Liver (tissue), 3 donors: ENCODE measurements at regions not wholly inside any gene's neighbourhood (a gene's known extent, or its start where the extent isn't known, plus 50 kb on each side); places are given as distances from the start of the nearest gene placed in this dataset.

ENCODE experiments used
- EGR1 ChIP-seq, 2 donors: IDR thresholded peaks; 2 replicates each; pipeline ENCODE4 v1.6.1; 2016 to 2018; ENCODE audit warnings: antibody characterized with exemption in 2 of 2, low read depth in 2 of 2
- FOXA1 ChIP-seq: IDR thresholded peaks from 2 replicates; pipeline ENCODE4 v1.6.1; 2016; ENCODE audit warnings: antibody characterized with exemption
- GABPA ChIP-seq, 2 donors: IDR thresholded peaks in 1 of 2; conservative IDR thresholded peaks in 1 of 2; 2 replicates each; pipeline ENCODE4 v1.6.1; 2016; ENCODE audit warnings: antibody characterized with exemption in 2 of 2, mild to moderate bottlenecking in 1 of 2, moderate library complexity in 1 of 2
- JUND ChIP-seq, 2 donors: IDR thresholded peaks; 2 replicates each; pipeline ENCODE4 v1.6.1; 2016; ENCODE audit warnings: antibody characterized with exemption in 2 of 2
- RAD21 ChIP-seq, 2 donors: IDR thresholded peaks; 2 replicates each; pipeline ENCODE4 v1.6.1; 2016; ENCODE audit warnings: antibody characterized with exemption in 2 of 2, mild to moderate bottlenecking in 2 of 2
- RXRA ChIP-seq, 2 donors: IDR thresholded peaks; 2 replicates each; pipeline ENCODE4 v1.6.1; 2017 to 2018; ENCODE audit warnings: antibody characterized with exemption in 2 of 2, mild to moderate bottlenecking in 1 of 2
- SP1 ChIP-seq: IDR thresholded peaks from 2 replicates; pipeline ENCODE4 v1.6.1; 2018; ENCODE audit warnings: antibody characterized with exemption, mild to moderate bottlenecking
- TAF1 ChIP-seq: conservative IDR thresholded peaks from 2 replicates; pipeline ENCODE4 v1.6.1; 2016; ENCODE audit warnings: antibody characterized with exemption, mild to moderate bottlenecking
- YY1 ChIP-seq: IDR thresholded peaks from 2 replicates; pipeline ENCODE4 v1.6.1; 2016; ENCODE audit warnings: antibody characterized with exemption, mild to moderate bottlenecking
- TF ChIP-seq, protein P1 (sequence below): IDR thresholded peaks from 2 replicates; pipeline ENCODE4 v1.6.1; 2016; ENCODE audit warnings: antibody characterized with exemption
- TF ChIP-seq, protein P2 (sequence below): fragments of 150-350 bp; IDR thresholded peaks from 2 replicates; pipeline ENCODE4 v1.5.1; 2017; ENCODE audit warnings: improper control_type of control experiment, low read depth, low read length; ENCODE audit not compliant: missing input control
- TF ChIP-seq, protein P3 (sequence below): IDR thresholded peaks from 2 replicates; pipeline ENCODE4 v1.6.1; 2016; ENCODE audit warnings: antibody characterized with exemption
- TF ChIP-seq, protein P4 (sequence below): IDR thresholded peaks from 2 replicates; pipeline ENCODE4 v1.6.1; 2016; ENCODE audit warnings: antibody characterized with exemption, mild to moderate bottlenecking
- TF ChIP-seq, protein P5 (sequence below): IDR thresholded peaks from 2 replicates; pipeline ENCODE4 v1.6.1; 2016; ENCODE audit warnings: antibody characterized with exemption
- donor health status: healthy.
- donor health status: healthy.

DNA sequence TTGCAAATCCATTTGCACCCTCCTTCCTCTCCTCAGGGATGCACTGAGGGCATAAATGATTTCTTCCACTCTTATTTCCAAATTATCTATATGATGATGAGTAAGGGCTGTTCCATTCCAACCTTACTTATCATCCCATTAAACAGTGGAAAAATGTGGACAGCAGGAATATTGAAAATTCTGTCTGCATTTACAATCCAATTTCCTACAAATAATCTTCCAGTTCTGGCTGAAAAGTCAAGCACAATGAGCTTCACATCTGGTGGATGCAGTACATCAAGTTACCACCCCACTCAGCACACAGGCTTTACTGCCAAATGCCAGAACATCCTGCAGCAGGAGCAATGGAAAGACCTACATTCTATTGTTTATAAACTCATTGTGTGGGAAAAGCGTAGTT is 345.0 kb upstream of the STEAP1 start:
- TF ChIP-seq, protein P1, sequence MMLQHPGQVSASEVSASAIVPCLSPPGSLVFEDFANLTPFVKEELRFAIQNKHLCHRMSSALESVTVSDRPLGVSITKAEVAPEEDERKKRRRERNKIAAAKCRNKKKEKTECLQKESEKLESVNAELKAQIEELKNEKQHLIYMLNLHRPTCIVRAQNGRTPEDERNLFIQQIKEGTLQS = no peak
- TF ChIP-seq RAD21 (IDR thresholded peaks at IDR 0.05) (no peak), TAF1 (no peak), SP1 (no peak), EGR1 (IDR thresholded peaks at IDR 0.05; ENCODE audit: low read depth in 2 of 2) (no peak), GABPA (IDR thresholded peaks at IDR 0.05 in 1 of 2, conservative IDR thresholded peaks at IDR 0.05 in 1 of 2) (no peak), JUND (IDR thresholded peaks at IDR 0.05) (no peak), RXRA (IDR thresholded peaks at IDR 0.05) (no peak), YY1 (no peak), FOXA1 (no peak)
- TF ChIP-seq, protein P2, sequence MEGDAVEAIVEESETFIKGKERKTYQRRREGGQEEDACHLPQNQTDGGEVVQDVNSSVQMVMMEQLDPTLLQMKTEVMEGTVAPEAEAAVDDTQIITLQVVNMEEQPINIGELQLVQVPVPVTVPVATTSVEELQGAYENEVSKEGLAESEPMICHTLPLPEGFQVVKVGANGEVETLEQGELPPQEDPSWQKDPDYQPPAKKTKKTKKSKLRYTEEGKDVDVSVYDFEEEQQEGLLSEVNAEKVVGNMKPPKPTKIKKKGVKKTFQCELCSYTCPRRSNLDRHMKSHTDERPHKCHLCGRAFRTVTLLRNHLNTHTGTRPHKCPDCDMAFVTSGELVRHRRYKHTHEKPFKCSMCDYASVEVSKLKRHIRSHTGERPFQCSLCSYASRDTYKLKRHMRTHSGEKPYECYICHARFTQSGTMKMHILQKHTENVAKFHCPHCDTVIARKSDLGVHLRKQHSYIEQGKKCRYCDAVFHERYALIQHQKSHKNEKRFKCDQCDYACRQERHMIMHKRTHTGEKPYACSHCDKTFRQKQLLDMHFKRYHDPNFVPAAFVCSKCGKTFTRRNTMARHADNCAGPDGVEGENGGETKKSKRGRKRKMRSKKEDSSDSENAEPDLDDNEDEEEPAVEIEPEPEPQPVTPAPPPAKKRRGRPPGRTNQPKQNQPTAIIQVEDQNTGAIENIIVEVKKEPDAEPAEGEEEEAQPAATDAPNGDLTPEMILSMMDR = no peak
- TF ChIP-seq, protein P3, sequence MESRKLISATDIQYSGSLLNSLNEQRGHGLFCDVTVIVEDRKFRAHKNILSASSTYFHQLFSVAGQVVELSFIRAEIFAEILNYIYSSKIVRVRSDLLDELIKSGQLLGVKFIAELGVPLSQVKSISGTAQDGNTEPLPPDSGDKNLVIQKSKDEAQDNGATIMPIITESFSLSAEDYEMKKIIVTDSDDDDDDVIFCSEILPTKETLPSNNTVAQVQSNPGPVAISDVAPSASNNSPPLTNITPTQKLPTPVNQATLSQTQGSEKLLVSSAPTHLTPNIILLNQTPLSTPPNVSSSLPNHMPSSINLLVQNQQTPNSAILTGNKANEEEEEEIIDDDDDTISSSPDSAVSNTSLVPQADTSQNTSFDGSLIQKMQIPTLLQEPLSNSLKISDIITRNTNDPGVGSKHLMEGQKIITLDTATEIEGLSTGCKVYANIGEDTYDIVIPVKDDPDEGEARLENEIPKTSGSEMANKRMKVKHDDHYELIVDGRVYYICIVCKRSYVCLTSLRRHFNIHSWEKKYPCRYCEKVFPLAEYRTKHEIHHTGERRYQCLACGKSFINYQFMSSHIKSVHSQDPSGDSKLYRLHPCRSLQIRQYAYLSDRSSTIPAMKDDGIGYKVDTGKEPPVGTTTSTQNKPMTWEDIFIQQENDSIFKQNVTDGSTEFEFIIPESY = no peak
- TF ChIP-seq, protein P4, sequence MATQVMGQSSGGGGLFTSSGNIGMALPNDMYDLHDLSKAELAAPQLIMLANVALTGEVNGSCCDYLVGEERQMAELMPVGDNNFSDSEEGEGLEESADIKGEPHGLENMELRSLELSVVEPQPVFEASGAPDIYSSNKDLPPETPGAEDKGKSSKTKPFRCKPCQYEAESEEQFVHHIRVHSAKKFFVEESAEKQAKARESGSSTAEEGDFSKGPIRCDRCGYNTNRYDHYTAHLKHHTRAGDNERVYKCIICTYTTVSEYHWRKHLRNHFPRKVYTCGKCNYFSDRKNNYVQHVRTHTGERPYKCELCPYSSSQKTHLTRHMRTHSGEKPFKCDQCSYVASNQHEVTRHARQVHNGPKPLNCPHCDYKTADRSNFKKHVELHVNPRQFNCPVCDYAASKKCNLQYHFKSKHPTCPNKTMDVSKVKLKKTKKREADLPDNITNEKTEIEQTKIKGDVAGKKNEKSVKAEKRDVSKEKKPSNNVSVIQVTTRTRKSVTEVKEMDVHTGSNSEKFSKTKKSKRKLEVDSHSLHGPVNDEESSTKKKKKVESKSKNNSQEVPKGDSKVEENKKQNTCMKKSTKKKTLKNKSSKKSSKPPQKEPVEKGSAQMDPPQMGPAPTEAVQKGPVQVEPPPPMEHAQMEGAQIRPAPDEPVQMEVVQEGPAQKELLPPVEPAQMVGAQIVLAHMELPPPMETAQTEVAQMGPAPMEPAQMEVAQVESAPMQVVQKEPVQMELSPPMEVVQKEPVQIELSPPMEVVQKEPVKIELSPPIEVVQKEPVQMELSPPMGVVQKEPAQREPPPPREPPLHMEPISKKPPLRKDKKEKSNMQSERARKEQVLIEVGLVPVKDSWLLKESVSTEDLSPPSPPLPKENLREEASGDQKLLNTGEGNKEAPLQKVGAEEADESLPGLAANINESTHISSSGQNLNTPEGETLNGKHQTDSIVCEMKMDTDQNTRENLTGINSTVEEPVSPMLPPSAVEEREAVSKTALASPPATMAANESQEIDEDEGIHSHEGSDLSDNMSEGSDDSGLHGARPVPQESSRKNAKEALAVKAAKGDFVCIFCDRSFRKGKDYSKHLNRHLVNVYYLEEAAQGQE = no peak
- TF ChIP-seq, protein P5, sequence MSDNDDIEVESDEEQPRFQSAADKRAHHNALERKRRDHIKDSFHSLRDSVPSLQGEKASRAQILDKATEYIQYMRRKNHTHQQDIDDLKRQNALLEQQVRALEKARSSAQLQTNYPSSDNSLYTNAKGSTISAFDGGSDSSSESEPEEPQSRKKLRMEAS = no peak
